OCI-LY1 (cell line): ENCODE measurements at regions not wholly inside any gene's neighbourhood (a gene's known extent, or its start where the extent isn't known, plus 50 kb on each side); places are given as distances from the start of the nearest gene placed in this dataset.
"Not testable (repeated sequence)": the region's sequence is repeated elsewhere in the genome, so short reads cannot be mapped to it uniquely, and the experiment has no call there.

Source experiments
- H2AFZ ChIP-seq: fragments of 200-600 bp; sonication (generic), shearing (Covaris generic); 2 replicates; pipeline ENCODE4 v1.6.0; 2014; ENCODE audit warnings: antibody characterized with exemption, mild to moderate bottlenecking, low read length
- H3F3A ChIP-seq: fragments of 200-600 bp; sonication (generic), shearing (Covaris generic); 2 replicates; pipeline ENCODE4 v1.6.0; 2014; ENCODE audit warnings: mild to moderate bottlenecking, antibody characterized with exemption, low read length, moderate library complexity; ENCODE audit not compliant: insufficient read depth
- H3K27ac ChIP-seq: fragments of 200-600 bp; sonication (generic); 2 replicates; pipeline ENCODE4 v1.5.1; 2014; ENCODE audit warnings: low read length, mixed run types, mild to moderate bottlenecking, low read depth; ENCODE audit not compliant: poor library complexity, severe bottlenecking
- H3K27me3 ChIP-seq: fragments of 200-600 bp; sonication (generic); 2 replicates; pipeline ENCODE4 v1.6.0; 2014; ENCODE audit warnings: antibody characterized with exemption, mild to moderate bottlenecking, low read length, moderate library complexity; ENCODE audit not compliant: insufficient read depth
- H3K36me3 ChIP-seq: fragments of 200-600 bp; sonication (generic); 2 replicates; pipeline ENCODE4 v1.6.1; 2014; ENCODE audit warnings: mild to moderate bottlenecking, antibody characterized with exemption, low read length, moderate library complexity, mixed read lengths; ENCODE audit not compliant: insufficient read depth
- H3K4me1 ChIP-seq: fragments of 200-600 bp; sonication (generic); 2 replicates; pipeline ENCODE4 v1.5.1; 2014; ENCODE audit warnings: mild to moderate bottlenecking, low read length, moderate library complexity; ENCODE audit not compliant: insufficient read depth, severe bottlenecking
- H3K4me2 ChIP-seq: fragments of 200-600 bp; sonication (generic), shearing (Covaris generic); 2 replicates; pipeline ENCODE4 v1.6.1; 2014; ENCODE audit warnings: low read length
- H3K4me3 ChIP-seq: fragments of 200-600 bp; sonication (generic); 2 replicates; pipeline ENCODE4 v1.5.1; 2014; ENCODE audit warnings: low read length, low read depth, mild to moderate bottlenecking, mixed read lengths; ENCODE audit not compliant: poor library complexity, severe bottlenecking
- H3K79me2 ChIP-seq: fragments of 200-600 bp; shearing (Covaris generic); 2 replicates; pipeline ENCODE4 v1.6.1; 2016; ENCODE audit warnings: mixed run types, low read length, mixed read lengths; ENCODE audit not compliant: insufficient read depth
- H3K9ac ChIP-seq: fragments of 200-600 bp; sonication (generic), shearing (Covaris generic); 2 replicates; pipeline ENCODE4 v1.6.1; 2014; ENCODE audit warnings: mild to moderate bottlenecking, low read length, mixed read lengths
- H3K9me2 ChIP-seq: fragments of 200-600 bp; sonication (generic), shearing (Covaris generic); 2 replicates; pipeline ENCODE4 v1.6.1; 2014; ENCODE audit warnings: low read depth, mild to moderate bottlenecking, low read length, mixed read lengths
- H3K9me3 ChIP-seq: fragments of 200-600 bp; shearing (Covaris generic); 2 replicates; pipeline ENCODE4 v1.6.1; 2014; ENCODE audit warnings: low read length, mixed read lengths
- H4K20me1 ChIP-seq: fragments of 200-600 bp; sonication (generic), shearing (Covaris generic); 2 replicates; pipeline ENCODE4 v1.6.0; 2016; ENCODE audit warnings: mild to moderate bottlenecking, low read length; ENCODE audit not compliant: insufficient read depth
- EZH2 ChIP-seq: fragments of 200-600 bp; sonication (generic), shearing (Covaris generic); IDR thresholded peaks from 2 replicates; pipeline ENCODE4 v1.8.0; 2017; ENCODE audit warnings: borderline replicate concordance, mixed run types, mild to moderate bottlenecking, antibody characterized with exemption, low read length, moderate library complexity, mixed read lengths
- TF ChIP-seq, protein P1 (sequence below): fragments of 200-600 bp; sonication (generic), shearing (Covaris generic); IDR thresholded peaks from 2 replicates; pipeline ENCODE4 v1.5.1; 2017; ENCODE audit warnings: mild to moderate bottlenecking, antibody characterized with exemption, low read length, moderate library complexity, mixed read lengths

- Histone ChIP-seq H3K36me3 (no peaks in the 10 kb centered on the region), H3K9ac (no peak overlapping the region), H3K79me2 (no peaks in the 10 kb centered on the region), H3K9me2 (no peaks in the 10 kb centered on the region), H2AFZ (no peak overlapping the region), H3K4me3 (no peak overlapping the region), H3K27me3 (no peaks in the 10 kb centered on the region), H3K4me2 (no peak overlapping the region), H3K4me1 (no peaks in the 10 kb centered on the region), H3K27ac (no peak overlapping the region), H4K20me1 (no peaks in the 10 kb centered on the region), H3F3A (no peaks in the 10 kb centered on the region), H3K9me3 (no peaks in the 10 kb centered on the region)
- TF ChIP-seq EZH2, result no peak
- TF ChIP-seq, protein P1, sequence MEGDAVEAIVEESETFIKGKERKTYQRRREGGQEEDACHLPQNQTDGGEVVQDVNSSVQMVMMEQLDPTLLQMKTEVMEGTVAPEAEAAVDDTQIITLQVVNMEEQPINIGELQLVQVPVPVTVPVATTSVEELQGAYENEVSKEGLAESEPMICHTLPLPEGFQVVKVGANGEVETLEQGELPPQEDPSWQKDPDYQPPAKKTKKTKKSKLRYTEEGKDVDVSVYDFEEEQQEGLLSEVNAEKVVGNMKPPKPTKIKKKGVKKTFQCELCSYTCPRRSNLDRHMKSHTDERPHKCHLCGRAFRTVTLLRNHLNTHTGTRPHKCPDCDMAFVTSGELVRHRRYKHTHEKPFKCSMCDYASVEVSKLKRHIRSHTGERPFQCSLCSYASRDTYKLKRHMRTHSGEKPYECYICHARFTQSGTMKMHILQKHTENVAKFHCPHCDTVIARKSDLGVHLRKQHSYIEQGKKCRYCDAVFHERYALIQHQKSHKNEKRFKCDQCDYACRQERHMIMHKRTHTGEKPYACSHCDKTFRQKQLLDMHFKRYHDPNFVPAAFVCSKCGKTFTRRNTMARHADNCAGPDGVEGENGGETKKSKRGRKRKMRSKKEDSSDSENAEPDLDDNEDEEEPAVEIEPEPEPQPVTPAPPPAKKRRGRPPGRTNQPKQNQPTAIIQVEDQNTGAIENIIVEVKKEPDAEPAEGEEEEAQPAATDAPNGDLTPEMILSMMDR, result no peak
Observed at GRCh38 chr16:6694636-6695035, 638.0 kb upstream of the RBFOX1 start.

DNA sequence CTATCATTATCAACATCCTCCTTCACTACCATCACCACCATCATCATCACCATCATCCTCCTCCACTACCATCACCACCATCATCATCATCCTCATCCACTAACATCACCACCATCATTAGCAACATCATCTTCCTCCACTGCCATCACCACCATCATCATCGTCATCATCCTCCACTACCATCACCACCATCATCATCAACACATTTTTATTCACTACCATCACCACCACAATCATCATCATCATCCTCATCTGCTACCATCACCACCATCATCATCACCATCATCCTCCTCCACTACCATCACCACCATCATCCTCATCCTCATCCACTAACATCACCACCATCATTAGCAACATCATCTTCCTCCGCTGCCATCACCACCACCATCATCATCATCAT, 639.2 kb upstream of the RBFOX1 start:
- H2AFZ ChIP-seq, H3K9me2 ChIP-seq, H3K4me1 ChIP-seq, H3K36me3 ChIP-seq, H3K9ac ChIP-seq, H3K9me3 ChIP-seq, H3K4me3 ChIP-seq, H3K4me2 ChIP-seq, H3K79me2 ChIP-seq, H4K20me1 ChIP-seq, H3K27ac ChIP-seq, H3K27me3 ChIP-seq, H3F3A ChIP-seq: not testable (repeated sequence)

DNA sequence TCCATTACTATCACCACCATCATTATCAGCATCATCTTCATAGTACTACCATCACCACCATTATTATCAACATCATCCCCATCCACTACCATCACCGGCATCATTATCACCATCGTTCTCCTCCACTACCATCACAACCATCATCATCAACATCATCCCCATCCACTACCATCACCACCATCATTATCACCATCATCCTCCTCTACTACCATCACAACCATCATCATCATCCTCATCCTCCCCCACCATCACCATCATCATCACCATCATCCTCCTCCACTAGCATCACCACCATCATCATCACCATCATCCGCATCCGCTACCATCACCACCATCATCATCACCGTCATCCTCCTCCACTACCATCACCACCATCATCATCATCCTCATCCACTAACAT, 639.8 kb upstream of the RBFOX1 start:
- TF ChIP-seq, protein P1, result no peak
- no peak for TF ChIP-seq EZH2
- Histone ChIP-seq H3K4me3 (no peak overlapping the region), H3F3A (no peaks in the 10 kb centered on the region), H3K79me2 (no peaks in the 10 kb centered on the region), H3K4me1 (no peaks in the 10 kb centered on the region), H3K9me3 (no peaks in the 10 kb centered on the region), H3K4me2 (no peak overlapping the region), H3K9ac (no peak overlapping the region), H3K27ac (no peak overlapping the region), H4K20me1 (no peaks in the 10 kb centered on the region), H3K9me2 (no peaks in the 10 kb centered on the region), H2AFZ (no peak overlapping the region), H3K36me3 (no peaks in the 10 kb centered on the region), H3K27me3 (no peaks in the 10 kb centered on the region)

GRCh38 chr16:6690741-6691140, 641.9 kb upstream of the RBFOX1 start:
- H3K4me1 ChIP-seq, result no peaks in the 10 kb centered on the region
- no peak overlapping the region for H3K4me2 ChIP-seq
- no peaks in the 10 kb centered on the region for H3F3A ChIP-seq
- H2AFZ ChIP-seq, result no peak overlapping the region
- H3K9ac ChIP-seq, result no peak overlapping the region
- H3K27ac ChIP-seq, result no peak overlapping the region
- no peaks in the 10 kb centered on the region for H3K9me3 ChIP-seq
- H3K36me3 ChIP-seq, result no peaks in the 10 kb centered on the region
- no peaks in the 10 kb centered on the region for H3K27me3 ChIP-seq
- no peak for TF ChIP-seq EZH2
- TF ChIP-seq, protein P1, result no peak
- no peaks in the 10 kb centered on the region for H3K79me2 ChIP-seq
- no peaks in the 10 kb centered on the region for H4K20me1 ChIP-seq
- H3K4me3 ChIP-seq, result no peak overlapping the region
- no peaks in the 10 kb centered on the region for H3K9me2 ChIP-seq
